GM03348 (cell line): ENCODE measurements at regions not wholly inside any gene's neighbourhood (a gene's known extent, or its start where the extent isn't known, plus 50 kb on each side); places are given as distances from the start of the nearest gene placed in this dataset.
"Not testable (repeated sequence)": the region's sequence is repeated elsewhere in the genome, so short reads cannot be mapped to it uniquely, and the experiment has no call there.

Source experiments
- DNase-seq: peaks from one replicate; pipeline ENCODE4 v3.0.0; 2012; ENCODE audit warnings: low spot score

DNA sequence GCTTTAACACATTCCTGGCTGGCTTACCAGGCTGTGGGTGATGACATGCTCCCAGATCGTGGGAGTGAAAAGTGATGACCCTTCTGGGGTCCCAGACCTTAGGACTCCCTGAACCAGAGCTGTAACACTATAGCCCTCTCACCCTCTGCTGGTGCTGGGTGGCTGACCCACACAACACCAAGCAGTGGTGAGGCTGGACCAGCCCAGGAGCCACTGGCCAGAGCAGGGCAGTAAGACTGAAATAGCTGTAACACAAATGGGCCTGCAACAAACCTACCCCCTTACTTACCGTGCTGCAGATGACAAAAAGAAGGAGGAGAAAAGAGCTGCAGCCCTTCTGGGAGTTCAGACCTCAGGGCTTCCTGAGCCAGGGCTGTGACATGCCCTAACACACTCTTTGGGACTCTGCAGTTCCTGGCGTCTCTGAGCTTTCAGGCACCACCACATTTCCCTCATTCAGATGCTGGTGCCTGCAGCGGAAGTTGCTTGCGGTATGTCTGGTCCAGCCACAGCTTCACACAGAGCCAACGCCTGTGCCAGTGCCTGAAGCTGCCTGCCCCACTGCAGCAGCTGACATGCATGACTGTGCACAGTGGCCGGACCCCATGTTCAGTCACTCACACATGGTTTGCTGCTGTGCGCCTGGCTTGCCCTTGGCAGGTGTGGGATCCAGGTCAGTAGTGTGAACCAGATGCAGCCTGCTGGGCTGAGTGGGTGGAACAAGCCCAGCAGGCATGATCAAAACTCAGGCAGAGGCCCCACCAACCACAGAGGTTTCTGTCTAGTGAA lies 1247.4 kb downstream of the EFNA5 start:
- DNase-seq, result no peak

DNA sequence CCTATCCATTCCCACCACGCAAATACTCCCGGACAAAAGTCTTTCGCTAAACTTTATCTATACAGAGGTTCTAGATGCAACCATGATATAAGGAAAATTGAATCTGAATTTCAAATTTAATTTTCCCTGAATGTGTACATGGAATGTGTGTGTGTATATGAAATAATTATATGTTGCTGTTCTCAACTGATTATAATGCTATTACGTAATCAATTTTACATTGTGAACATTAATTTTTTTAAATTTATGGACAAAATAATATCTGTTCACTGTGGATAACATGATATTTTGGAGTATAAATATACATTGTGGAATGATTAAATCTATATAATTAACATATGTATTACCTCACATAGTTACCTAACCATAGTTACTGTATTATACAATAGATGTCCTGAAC lies 1250.6 kb downstream of the EFNA5 start:
- no peak for DNase-seq

DNA sequence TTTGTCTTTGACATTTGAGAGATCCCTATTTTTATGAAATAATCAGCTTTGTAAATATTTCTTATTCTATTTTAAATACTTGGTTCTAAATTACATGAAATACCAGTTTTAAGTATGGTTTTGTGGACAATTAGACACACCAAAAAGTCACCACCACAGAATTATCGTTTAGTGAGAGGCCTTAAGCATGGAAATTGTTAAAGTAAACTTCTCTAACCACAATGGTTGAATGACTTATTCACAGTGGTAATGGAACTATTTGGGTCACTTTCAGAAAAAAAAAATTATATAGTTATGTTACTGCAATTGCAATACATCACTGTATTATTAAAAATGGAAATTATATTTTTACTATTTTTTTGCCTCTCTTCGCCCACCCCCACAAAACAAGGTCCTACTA lies 1252.5 kb downstream of the EFNA5 start:
- no peak for DNase-seq

DNA sequence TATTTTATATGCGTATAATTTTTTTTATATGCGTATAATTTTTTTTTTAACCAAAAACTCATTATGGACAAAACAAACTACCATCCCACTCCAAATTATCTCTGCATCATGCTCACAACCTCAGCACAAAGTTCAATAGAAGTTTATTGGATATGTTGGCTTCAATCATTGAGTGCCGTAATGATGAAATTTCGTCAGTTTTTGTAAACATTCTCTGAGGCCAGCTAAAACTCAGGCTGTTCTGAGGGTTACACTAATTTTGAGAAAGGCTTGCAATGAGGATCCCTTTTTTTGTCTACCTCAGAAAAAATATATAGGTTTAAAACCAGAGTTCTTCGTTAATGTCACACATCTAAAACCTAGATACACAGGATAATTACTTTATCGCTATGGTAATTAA lies 1253.2 kb downstream of the EFNA5 start:
- no peak for DNase-seq

DNA sequence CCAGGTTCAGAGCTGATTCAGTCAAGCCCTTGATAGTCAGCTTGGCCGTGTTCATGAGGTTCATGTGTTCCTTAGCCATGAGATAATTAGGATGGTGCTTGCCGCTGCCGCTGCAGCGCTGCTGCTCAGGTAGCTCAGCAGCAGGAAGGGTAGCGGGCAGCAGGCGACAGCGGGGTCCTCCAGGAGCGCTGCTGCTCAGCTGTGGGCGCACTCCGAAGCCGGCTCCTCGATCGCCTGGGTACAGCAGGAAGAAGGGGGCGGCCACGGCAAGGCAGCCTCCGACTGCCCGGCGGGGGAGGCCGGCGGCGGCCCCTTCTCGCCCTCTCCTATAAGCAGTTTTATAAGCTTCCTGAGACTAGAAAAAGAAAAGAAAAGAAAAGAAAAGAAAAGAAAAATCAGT lies 1253.6 kb downstream of the EFNA5 start:
- no peak for DNase-seq

DNA sequence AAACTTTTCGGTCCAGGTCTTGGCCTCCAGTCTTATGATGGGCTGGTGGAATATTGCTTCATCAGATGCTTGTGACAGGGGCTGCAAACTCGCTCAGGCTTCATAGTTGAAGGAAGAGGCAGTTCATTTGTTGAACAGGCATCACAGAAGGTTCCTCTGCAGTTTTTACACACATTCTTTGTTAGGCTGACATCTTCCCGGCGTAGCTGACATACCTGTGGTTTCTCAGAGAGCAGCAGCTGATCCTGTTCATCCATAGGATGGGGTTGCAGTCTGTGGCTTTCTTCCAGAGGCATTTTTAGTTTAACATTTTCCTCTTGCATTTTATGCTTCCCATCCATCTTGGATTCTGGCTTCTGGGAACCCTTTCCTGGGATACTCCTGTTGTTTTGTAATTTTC lies 1255.2 kb downstream of the EFNA5 start:
- DNase-seq, result peak; percentile 53

DNA sequence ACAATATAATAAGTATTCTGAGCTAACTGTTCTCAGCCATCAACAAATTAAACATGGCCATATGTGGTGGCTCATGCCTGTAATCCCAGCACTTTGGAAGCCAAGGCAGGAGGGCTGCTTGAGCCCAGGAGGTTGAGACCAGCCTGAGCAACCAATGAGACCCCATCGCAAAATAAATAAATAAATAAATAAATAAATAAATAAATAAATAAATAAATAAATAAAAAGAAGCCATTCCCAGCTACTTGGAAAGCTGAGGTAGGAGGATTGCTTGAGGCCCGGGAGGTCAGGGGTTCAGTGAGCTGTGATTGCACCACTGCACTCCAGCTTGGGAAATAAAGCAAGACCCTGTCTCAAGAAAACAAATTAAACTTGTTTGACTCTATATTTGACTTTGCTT lies 1256.4 kb downstream of the EFNA5 start:
- DNase-seq, result no peak

DNA sequence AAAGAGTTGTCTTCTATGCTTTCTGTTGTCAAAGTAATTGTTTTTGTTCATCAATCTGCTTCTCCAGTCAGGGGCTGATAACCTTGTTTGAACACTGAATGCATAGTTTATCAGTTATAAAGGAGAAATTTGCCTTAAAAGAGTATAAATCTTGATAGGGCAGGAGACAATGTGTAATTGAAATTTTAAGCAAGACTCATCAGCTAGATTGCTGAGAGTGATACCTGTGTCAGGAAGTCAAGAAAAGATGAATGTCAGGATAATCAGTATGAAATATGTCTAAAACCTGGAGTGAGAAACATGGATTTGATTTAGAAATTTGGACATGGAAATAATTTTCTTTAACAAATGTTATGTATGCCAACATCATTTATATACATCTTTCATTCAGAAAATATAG lies 1258.1 kb downstream of the EFNA5 start:
- no peak for DNase-seq

DNA sequence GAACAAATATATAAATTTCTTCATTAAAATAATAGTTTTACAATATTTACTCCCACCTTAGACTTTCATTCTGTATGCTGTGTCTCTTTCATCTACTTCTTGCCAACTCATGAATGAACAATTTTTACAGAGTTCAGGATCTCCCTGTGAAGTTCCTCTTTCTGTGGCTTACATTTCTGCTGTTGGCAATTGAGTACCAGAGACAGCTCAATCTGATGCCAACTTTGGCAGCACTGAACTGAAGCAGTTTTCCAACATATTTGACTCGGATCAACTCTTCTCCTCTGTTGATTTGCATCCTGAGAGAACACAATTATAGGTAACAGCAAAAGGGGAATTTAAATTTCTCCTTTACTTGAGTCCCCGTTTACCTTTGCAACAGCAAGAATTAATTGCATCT lies 1262.2 kb downstream of the EFNA5 start:
- DNase-seq, result no peak

DNA sequence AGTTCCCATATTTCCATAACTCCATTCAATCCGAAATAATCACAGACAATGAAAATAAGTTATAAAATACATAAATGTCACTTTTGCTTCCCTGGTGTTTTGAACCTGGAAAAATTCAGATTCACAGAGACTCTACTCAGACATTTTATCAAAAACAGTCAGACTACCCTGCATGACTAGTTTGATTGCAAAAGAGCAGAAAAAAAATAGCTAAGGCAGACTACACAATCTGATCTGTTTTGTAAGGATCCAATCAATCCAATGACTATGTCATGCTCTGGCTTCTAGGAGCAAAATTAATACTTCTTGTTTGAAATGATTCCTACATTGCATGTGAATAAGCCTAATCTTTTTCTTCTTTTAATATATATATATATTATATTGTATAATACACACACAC lies 1262.6 kb downstream of the EFNA5 start:
- no peak for DNase-seq

DNA sequence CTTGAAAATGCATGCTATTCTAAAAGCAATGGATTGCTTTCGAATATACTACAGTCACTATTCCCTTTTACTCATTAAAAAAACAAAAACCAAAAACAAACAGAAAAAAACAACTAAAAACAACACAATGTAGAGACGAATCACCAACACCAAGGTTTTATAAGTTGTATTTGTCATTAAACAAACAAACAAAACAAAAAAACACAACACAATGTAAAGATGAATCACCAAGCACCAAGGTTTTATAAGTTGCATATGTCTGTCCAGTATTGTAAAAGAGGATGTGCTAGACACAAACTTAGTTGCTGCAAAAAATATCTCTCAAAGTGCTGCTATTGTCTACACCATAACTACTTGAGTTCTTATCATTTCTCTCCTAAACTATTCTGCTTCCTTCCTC lies 1269.2 kb downstream of the EFNA5 start:
- no peak for DNase-seq

DNA sequence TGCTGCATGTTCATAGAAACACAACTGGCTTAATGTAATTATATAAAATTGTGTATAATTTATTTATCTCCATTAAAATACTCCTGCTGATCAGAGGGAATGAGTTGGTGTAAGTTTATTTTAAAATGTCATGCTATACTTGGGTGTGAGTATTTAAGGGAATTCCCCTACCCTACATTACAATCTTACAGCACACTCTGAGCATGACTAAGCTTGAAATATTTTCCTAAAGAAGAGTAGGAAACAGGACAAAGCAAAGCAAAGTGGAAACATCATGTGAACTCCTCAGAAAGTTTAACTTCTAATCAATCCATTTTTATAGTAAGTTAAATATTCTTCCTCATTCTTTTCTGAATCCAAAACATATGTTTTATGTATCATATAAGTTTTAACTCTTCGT lies 1271.3 kb downstream of the EFNA5 start:
- DNase-seq, result peak; percentile 7

DNA sequence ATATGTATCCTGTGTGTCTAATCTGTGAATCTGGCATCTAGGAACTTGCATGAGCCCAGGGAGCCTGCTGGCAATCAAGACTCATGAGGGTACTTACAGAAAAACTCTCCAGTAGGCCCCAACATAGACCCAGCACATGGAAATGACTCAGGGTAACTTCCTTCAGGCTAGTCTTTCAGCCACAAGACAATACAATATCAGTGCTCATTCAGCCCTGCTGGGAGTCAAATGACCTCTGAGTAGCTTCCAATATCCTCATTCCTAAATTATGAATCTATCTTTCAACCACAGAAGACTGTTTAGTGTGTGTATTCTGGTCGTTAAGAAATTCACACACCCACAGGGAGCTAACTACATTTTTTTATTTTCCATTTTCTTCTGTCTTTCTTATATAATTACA lies 1273.0 kb downstream of the EFNA5 start:
- DNase-seq, result peak; percentile 48

DNA sequence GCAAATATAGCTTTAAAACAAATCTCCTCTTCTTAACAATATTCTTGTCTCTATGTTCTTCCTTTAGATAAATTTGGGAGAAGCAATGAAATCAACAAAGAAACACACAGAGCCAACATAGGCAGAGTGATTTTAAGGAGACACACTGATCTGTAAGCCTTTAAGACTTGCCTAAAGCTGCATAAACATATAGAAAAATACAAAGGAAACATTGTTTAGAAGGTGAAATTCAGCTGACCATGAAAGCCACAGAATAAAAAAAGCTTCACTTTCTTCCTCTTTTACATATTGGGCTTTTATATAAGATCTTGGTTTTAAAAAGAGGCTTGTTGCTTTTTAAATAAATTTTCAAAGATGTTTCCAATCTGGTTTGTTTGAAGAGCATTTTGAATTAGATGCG lies 1277.5 kb downstream of the EFNA5 start:
- DNase-seq, result no peak

DNA sequence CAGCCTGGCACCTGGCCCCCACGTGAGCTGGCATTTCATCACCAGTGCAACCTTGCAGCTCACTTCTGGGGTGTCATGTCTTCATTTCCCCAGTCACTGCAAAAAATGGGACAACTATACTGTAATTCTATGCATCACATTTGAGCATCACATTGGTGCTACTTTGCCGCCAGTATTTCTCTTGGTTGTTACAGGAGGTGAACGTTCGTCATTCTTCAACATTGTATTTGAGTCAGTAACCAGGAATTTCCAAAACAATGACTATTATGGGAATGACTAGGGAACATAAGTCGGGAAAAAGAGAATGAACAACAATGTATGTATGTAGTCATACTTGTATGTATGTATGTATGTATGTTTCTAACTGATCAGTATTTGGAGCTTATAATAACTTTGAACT lies 1278.0 kb downstream of the EFNA5 start:
- no peak for DNase-seq

DNA sequence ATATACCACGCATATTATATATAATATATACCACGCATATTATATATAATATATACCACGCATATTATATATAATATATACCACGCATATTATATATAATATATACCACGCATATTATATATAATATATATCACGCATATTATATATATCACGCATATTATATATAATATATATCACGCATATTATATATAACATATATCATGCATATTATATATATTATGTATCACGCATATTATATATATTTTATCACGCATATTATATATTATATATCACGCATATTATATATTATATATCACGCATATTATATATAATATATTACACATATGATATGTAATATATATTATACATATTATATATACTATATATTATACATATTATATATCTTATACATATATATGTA lies 1283.0 kb downstream of the EFNA5 start:
- DNase-seq, result not testable (repeated sequence)

DNA sequence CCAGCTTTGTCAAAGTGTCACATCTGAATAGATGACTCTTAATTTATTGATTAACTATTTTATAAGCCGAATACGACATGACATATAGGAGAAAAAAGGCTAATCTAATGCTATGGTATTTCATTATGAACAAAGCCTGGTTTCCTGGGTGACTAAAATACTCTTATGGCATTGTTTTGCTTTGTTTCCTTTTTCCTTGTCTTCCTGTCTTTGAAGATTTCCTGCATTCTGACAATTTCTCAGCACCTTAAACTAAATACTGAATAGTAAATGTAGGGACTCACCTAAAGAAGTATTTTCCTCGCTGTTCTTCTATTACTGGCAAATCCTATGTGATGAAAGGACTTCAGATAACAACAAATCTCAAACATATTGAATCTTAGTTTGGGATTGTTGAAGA lies 1284.5 kb downstream of the EFNA5 start:
- no peak for DNase-seq

DNA sequence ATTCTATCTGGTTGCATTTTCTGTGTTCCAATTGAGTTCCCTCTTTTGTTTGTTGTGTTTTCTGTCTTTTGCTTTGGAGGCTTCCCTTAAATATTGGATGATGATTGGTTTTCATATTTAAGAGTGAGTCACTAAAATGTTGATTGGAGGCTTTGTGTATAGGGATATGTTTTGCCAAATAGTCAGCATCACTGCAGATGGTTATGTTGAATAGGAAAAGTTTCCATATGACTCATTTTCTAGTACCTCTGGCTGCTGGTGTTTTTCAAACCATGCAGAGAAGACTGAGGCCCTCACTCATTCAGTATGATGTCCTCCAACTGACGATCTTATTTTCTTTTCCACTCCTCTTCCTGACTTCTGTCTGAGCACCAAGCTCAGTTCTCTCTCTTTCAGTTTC lies 1290.0 kb downstream of the EFNA5 start:
- no peak for DNase-seq

DNA sequence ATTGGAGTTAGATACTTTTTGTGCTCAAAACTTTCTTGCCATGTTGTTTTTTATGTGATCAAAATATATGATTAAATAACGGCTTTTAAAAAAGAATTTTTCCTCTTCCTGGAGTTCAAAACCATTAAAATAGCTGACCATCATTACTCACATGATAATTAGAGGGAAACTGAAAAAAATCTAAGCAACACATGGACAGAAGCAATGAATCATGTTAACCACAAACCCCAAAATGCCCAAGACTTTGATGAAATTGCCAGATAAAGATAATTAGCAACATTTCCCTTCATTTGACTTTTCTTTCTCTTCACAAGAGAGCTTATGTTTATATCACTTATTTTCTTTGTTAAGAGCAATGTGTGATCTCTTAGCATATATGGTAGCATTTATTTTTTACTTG lies 1294.2 kb downstream of the EFNA5 start:
- DNase-seq, result no peak

DNA sequence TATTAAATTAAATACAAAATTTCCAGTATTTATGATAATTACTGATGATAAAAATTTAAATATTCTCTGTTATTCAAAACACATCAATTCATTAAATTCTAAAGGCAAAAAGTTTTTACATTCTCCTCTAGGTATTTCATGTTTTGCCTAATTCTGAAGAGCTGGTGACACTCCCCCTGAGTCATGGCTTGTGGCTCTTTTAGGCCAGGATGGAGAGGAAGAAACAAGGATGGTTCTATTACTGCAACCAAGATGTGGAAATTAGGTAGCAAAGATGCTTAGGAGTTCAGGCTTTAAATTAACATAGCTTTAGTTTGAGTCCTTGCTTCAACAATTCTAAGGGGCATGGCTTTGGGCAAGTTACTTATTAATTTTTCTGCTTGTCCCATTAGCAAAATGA lies 1295.8 kb downstream of the EFNA5 start:
- DNase-seq, result no peak

DNA sequence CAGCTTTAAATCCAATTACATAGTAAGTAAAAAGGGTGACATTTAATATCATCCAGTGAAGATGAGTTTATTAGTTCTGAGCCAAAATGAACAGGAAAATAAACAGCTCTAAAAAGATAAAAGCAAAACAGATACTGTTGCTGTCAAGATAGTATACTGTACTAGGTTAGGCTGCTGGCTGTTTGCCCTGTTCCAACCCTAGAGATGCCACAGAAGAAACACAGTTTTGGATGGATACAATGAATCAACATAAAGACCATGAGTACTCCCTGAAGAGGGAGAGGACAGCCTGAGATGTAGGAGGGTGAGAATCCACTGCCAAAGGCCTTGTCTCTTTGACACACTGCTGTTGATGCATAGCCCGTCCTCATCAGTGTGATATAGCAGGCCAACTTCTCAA lies 1302.7 kb downstream of the EFNA5 start:
- no peak for DNase-seq

DNA sequence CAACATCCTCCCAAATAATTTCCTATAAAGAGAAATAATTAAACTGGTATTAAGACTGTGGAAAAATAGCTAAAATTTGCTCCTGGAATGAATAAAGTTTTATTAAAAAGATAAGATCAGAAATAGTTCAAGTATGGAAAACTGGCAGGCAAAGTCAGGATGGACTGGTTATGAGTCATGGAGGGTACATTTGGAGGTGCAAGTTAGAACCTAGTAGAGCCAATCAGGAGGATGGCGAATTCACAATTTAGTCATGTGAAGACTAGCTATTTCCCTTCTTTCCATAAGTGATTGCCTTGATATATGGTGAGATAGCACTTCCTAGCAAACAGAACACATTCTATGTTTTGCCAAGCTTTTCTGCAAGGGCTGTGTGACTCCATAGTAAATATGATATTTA lies 1303.5 kb downstream of the EFNA5 start:
- DNase-seq, result no peak

DNA sequence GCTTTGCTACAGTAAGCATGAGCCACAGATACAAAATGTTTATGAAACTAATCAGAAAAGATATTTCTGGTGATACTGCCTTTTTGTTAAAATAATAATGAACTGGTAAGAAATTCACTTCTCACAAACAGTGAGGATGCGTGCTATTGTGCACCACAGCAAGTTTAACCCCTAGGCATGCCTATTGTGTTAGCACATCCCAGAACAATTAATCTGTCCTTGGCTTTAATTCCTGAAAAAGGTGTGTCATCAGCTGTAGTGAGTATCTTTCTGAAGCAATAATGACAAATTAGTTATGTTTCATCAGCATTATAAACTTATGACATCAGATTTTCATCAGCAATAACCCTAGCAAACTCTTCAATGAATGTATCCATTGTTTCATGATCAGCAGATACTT lies 1307.2 kb downstream of the EFNA5 start:
- no peak for DNase-seq

DNA sequence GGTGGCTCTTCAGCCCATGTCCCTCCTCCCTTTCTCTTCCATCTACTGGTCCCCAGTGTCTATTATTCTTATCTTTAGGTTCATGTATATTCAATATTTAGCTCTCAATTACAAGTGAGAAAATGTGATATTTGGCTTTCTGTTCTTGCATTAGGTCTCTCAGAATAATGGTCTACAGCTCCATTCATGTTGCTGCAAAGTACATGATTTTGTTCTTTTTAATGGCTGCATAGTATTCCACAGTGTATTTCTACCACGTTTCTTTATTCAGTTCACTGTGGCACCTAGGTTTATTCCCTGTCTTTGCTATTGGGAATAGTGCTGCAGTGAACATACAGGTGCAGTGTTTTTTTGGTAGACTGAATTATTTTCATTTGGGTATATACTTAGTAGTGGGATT lies 1308.8 kb downstream of the EFNA5 start:
- no peak for DNase-seq

DNA sequence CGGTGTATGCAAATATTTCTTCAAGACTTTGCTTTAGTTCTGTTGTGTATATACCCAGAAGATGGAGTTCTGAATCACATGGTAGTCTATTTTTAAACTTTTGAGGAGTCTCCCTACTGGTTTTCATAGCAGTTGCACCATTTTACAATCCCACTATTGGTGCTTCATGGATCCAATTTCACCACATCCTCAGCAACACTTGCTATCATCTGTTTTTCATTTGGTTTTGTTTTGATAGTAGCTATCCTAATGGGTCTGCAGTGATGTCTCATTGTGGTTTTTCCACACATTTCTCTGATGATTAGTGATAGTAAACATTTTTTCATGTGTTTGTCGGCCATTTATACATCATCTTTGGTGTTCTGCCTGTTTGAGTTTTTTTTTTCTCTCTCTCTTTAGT lies 1339.3 kb downstream of the EFNA5 start:
- peak; percentile 45 for DNase-seq
